GM12878 (cell line): ENCODE measurements at regions not wholly inside any gene's neighbourhood (a gene's known extent, or its start where the extent isn't known, plus 50 kb on each side); places are given as distances from the start of the nearest gene placed in this dataset.

Source experiments
- ATAC-seq: fragments of 200-7000 bp; cut with Tn5 transposase; 3 replicates; pipeline ENCODE4 v1.9.1; 2020; ENCODE audit warnings: mild to moderate bottlenecking, moderate library complexity
- BruUV-seq: library from RNA; stranded (reverse); fragments of 400-500 nt; replicated peaks from 2 replicates; lab custom pipeline; 2021; lab: Mats Ljungman, UMichigan
- CTCF ChIA-PET: fragments of 300-600 bp; sonication (Branson Sonifier 250); formaldehyde crosslinking; extraction: SDS; loops from one replicate; lab custom pipeline; 2021; ENCODE audit warnings: inconsistent platforms; lab: Yijun Ruan, JAX
- POLR2A ChIA-PET: fragments of 350-600 bp; formaldehyde crosslinking; extraction: SDS; loops from one replicate; lab custom pipeline; 2021; ENCODE audit warnings: inconsistent platforms; lab: Charles Lee
- RAD21 ChIA-PET: fragments of 300-600 bp; sonication (Branson Sonifier 250); formaldehyde crosslinking; loops from one replicate; lab custom pipeline; 2023; ENCODE audit warnings: antibody characterized with exemption; ENCODE audit not compliant: unreplicated experiment; lab: Charles Lee
- SMC1A ChIA-PET: fragments of 300-600 bp; sonication (Branson Sonifier 250); formaldehyde crosslinking; loops from one replicate; lab custom pipeline; 2023; ENCODE audit not compliant: unreplicated experiment, uncharacterized antibody; lab: Charles Lee
- DNase-seq: peaks from one replicate; pipeline ENCODE4 v3.0.0-alpha.2; 2011; ENCODE audit warnings: low read depth, low spot score
- FAIRE-seq: peaks from 3 replicates; lab custom pipeline; 2011; peaks lifted over from hg19 to GRCh38; lab: Jason Lieb, UNC
- H2AFZ ChIP-seq: 2 replicates; pipeline ENCODE4 v1.6.0; 2011; ENCODE audit warnings: low read depth, low read length, control low read depth; ENCODE audit not compliant: control insufficient read depth
- H3K27ac ChIP-seq: 2 replicates; pipeline ENCODE4 v1.5.1; 2011; ENCODE audit warnings: control low read depth; ENCODE audit not compliant: control insufficient read depth, insufficient read depth
- H3K27me3 ChIP-seq, 2 experiments: replicated peaks in 1 of 2; 2 replicates each; pipeline versions ENCODE4 v1.6.0 to v1.6.1; 2011; ENCODE audit warnings: low read length in 1 of 2; ENCODE audit not compliant: control insufficient read depth in 2 of 2, insufficient read depth in 2 of 2
- H3K36me3 ChIP-seq, 2 experiments: 2 replicates each; pipeline ENCODE4 v1.5.1; 2011; ENCODE audit warnings: low read length in 1 of 2; ENCODE audit not compliant: control insufficient read depth in 2 of 2, insufficient read depth in 2 of 2
- H3K4me1 ChIP-seq: 2 replicates; pipeline ENCODE4 v1.6.1; 2011; ENCODE audit warnings: mild to moderate bottlenecking, low read length, moderate library complexity, mixed read lengths; ENCODE audit not compliant: control insufficient read depth, insufficient read depth
- H3K4me2 ChIP-seq: 2 replicates; pipeline ENCODE4 v1.6.0; 2011; ENCODE audit warnings: control low read depth; ENCODE audit not compliant: control insufficient read depth, insufficient read depth
- H3K4me3 ChIP-seq: fragments of 200-600 bp; sonication (generic); 2 replicates; pipeline ENCODE4 v1.5.1; 2016
- H3K79me2 ChIP-seq: 2 replicates; pipeline ENCODE4 v1.6.0; 2011; ENCODE audit warnings: low read length; ENCODE audit not compliant: control insufficient read depth, insufficient read depth
- H3K9ac ChIP-seq: 2 replicates; pipeline ENCODE4 v1.8.0; 2011; ENCODE audit warnings: low read length, control low read depth, mixed read lengths; ENCODE audit not compliant: control insufficient read depth, insufficient read depth
- H3K9me3 ChIP-seq: replicated peaks from 3 replicates; pipeline ENCODE4 v1.5.1; 2011; ENCODE audit warnings: mild to moderate bottlenecking, low read length; ENCODE audit not compliant: control insufficient read depth, insufficient read depth
- H4K20me1 ChIP-seq: 2 replicates; pipeline ENCODE4 v1.6.0; 2011; ENCODE audit not compliant: control insufficient read depth, insufficient read depth
- MEF2A ChIP-seq: IDR thresholded peaks from 2 replicates; pipeline ENCODE4 v1.6.1; 2011; ENCODE audit warnings: low read depth, mild to moderate bottlenecking, low read length, moderate library complexity; ENCODE audit not compliant: insufficient read depth
- MXI1 ChIP-seq: fragments of 150-350 bp; IDR thresholded peaks from 2 replicates; pipeline ENCODE4 v1.6.1; 2011; ENCODE audit warnings: low read depth, mild to moderate bottlenecking, inconsistent platforms, low read length, improper control_type of control experiment
- PAX8 ChIP-seq: fragments of 450-650 bp; IDR thresholded peaks from 2 replicates; pipeline ENCODE4 v1.6.1; 2017; ENCODE audit warnings: mild to moderate bottlenecking, moderate library complexity
- PML ChIP-seq: IDR thresholded peaks from 2 replicates; pipeline ENCODE4 v1.6.1; 2012; ENCODE audit warnings: low read length, inconsistent platforms
- POLR2AphosphoS5 ChIP-seq: IDR thresholded peaks from 2 replicates; pipeline ENCODE4 v1.6.1; 2011; ENCODE audit warnings: mild to moderate bottlenecking, low read length, inconsistent platforms
- RAD51 ChIP-seq: fragments of 450-650 bp; IDR thresholded peaks from 2 replicates; pipeline ENCODE4 v1.6.1; 2016; ENCODE audit warnings: moderate library complexity, mild to moderate bottlenecking, inconsistent platforms
- ZNF622 ChIP-seq: fragments of 450-650 bp; IDR thresholded peaks from 2 replicates; pipeline ENCODE4 v1.6.1; 2017; ENCODE audit warnings: mild to moderate bottlenecking, inconsistent platforms
- WGBS: methylation state at CpG from one replicate; pipeline ENCODE4 v1.1.6; 2016; ENCODE audit warnings: low lambda C conversion rate; ENCODE audit not compliant: insufficient replicate concordance, insufficient coverage; ENCODE audit errors: missing lambda C conversion rate; 5-methylcytosine and 5-hydroxymethylcytosine counted together
- in situ Hi-C: fragments of 300-500 bp; cut with MboI; formaldehyde crosslinking; loops from 9 replicates; pipeline ENCODE4 v1.14.3; 2018; ENCODE audit warnings: mixed read lengths
- intact Hi-C: fragments of 100-400 bp; cut with micrococcal nuclease; formaldehyde crosslinking; loops from one replicate; pipeline ENCODE4 v1.14.2; 2022; ENCODE audit not compliant: unreplicated experiment
- TF ChIP-seq, protein P1 (sequence below): IDR thresholded peaks from 2 replicates; pipeline ENCODE4 v1.6.1; 2012; ENCODE audit warnings: improper control_type of control experiment, low read depth, low read length; ENCODE audit not compliant: insufficient replicate concordance

DNA sequence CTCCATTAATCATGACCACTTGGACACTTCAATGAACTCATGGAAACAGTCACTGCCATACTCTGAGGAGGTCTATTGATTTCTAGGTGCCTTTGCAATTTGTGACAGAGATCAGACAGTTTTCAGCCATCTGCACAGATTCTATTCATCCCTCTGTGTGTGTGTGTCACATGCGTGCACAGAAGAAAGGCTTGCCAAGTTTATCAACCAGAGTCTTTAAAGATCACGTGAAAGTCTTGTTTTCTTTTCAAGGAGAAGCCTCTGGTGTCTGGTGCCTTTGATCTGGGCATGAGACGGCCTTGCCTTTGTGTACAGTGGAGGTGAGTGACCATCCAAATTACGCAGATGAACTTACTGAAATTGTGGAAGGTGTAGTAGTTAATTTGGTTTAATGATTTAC, 164.2 kb downstream of the VAPA start:
- intact Hi-C loops (no loop called here), in situ Hi-C loops (no loop called here)
- ChIA-PET SMC1A (no interaction called here), POLR2A (no interaction called here), RAD21 (no interaction called here), CTCF (no interaction called here)
- no peak overlapping the region for H3K4me3 ChIP-seq
- ATAC-seq, result no peak
- no peak overlapping the region for H2AFZ ChIP-seq
- H3K27ac ChIP-seq, result no peak overlapping the region
- H3K4me2 ChIP-seq, result no peak overlapping the region
- no peaks in the 10 kb centered on the region for H3K79me2 ChIP-seq
- 8% methylated on average over 4 of the region's 4 CpGs for WGBS
- no TSS peak for BruUV-seq
- H3K36me3 ChIP-seq, result no peaks in the 10 kb centered on the region
- no peaks in the 10 kb centered on the region for H3K4me1 ChIP-seq
- TF ChIP-seq ZNF622 (no peak), PAX8 (no peak), RAD51 (no peak), POLR2AphosphoS5 (no peak), MXI1 (no peak), MEF2A (no peak), PML (no peak)
- TF ChIP-seq, protein P1, sequence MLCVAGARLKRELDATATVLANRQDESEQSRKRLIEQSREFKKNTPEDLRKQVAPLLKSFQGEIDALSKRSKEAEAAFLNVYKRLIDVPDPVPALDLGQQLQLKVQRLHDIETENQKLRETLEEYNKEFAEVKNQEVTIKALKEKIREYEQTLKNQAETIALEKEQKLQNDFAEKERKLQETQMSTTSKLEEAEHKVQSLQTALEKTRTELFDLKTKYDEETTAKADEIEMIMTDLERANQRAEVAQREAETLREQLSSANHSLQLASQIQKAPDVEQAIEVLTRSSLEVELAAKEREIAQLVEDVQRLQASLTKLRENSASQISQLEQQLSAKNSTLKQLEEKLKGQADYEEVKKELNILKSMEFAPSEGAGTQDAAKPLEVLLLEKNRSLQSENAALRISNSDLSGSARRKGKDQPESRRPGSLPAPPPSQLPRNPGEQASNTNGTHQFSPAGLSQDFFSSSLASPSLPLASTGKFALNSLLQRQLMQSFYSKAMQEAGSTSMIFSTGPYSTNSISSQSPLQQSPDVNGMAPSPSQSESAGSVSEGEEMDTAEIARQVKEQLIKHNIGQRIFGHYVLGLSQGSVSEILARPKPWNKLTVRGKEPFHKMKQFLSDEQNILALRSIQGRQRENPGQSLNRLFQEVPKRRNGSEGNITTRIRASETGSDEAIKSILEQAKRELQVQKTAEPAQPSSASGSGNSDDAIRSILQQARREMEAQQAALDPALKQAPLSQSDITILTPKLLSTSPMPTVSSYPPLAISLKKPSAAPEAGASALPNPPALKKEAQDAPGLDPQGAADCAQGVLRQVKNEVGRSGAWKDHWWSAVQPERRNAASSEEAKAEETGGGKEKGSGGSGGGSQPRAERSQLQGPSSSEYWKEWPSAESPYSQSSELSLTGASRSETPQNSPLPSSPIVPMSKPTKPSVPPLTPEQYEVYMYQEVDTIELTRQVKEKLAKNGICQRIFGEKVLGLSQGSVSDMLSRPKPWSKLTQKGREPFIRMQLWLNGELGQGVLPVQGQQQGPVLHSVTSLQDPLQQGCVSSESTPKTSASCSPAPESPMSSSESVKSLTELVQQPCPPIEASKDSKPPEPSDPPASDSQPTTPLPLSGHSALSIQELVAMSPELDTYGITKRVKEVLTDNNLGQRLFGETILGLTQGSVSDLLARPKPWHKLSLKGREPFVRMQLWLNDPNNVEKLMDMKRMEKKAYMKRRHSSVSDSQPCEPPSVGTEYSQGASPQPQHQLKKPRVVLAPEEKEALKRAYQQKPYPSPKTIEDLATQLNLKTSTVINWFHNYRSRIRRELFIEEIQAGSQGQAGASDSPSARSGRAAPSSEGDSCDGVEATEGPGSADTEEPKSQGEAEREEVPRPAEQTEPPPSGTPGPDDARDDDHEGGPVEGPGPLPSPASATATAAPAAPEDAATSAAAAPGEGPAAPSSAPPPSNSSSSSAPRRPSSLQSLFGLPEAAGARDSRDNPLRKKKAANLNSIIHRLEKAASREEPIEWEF, result no peak
- H3K9ac ChIP-seq, result no peak overlapping the region
- no peaks in the 10 kb centered on the region for H4K20me1 ChIP-seq
- H3K9me3 ChIP-seq, result no peaks in the 10 kb centered on the region; the same call in 2 of the 3 replicates
- no peak for DNase-seq
- no peak for FAIRE-seq
- no peaks in the 10 kb centered on the region; a peak in 2 of 4 replicates for H3K27me3 ChIP-seq
